B cell (primary cell): ENCODE measurements at regions not wholly inside any gene's neighbourhood (a gene's known extent, or its start where the extent isn't known, plus 50 kb on each side); places are given as distances from the start of the nearest gene placed in this dataset.

ENCODE experiments used
- EZH2 ChIP-seq: IDR thresholded peaks from 2 replicates; pipeline ENCODE4 v1.6.1; 2012; ENCODE audit warnings: borderline replicate concordance, low read depth, mild to moderate bottlenecking, moderate library complexity, low read length; ENCODE audit not compliant: insufficient read depth, poor library complexity, severe bottlenecking
- TF ChIP-seq, protein P1 (sequence below): fragments of 200-600 bp; IDR thresholded peaks from one replicate; pipeline ENCODE4 v1.8.0; 2022; ENCODE audit warnings: antibody characterized with exemption, mild to moderate bottlenecking

- TF ChIP-seq, protein P1, sequence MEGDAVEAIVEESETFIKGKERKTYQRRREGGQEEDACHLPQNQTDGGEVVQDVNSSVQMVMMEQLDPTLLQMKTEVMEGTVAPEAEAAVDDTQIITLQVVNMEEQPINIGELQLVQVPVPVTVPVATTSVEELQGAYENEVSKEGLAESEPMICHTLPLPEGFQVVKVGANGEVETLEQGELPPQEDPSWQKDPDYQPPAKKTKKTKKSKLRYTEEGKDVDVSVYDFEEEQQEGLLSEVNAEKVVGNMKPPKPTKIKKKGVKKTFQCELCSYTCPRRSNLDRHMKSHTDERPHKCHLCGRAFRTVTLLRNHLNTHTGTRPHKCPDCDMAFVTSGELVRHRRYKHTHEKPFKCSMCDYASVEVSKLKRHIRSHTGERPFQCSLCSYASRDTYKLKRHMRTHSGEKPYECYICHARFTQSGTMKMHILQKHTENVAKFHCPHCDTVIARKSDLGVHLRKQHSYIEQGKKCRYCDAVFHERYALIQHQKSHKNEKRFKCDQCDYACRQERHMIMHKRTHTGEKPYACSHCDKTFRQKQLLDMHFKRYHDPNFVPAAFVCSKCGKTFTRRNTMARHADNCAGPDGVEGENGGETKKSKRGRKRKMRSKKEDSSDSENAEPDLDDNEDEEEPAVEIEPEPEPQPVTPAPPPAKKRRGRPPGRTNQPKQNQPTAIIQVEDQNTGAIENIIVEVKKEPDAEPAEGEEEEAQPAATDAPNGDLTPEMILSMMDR: no peak
- no peak for TF ChIP-seq EZH2
Measured at GRCh38 chr3:30297112-30297511, 309.3 kb upstream of the TGFBR2 start.
